Fibroblast of skin of right biceps (primary cell): ENCODE measurements at regions not wholly inside any gene's neighbourhood (a gene's known extent, or its start where the extent isn't known, plus 50 kb on each side); places are given as distances from the start of the nearest gene placed in this dataset.
A peak's percentile ranks its signal among the peaks of the same experiment; 100 is the strongest.

ENCODE experiments used
- DNase-seq: peaks from one replicate; pipeline ENCODE4 v3.0.0-alpha.2; 2013

GRCh38 chr21:41564871-41565274 is 56.9 kb upstream of the TMPRSS2 start:
- DNase-seq = peak; percentile 85

GRCh38 chr21:41562101-41563000 is 54.4 kb upstream of the TMPRSS2 start:
- no peak for DNase-seq

- no peak for DNase-seq
These were observed 53.7 kb upstream of the TMPRSS2 start for GRCh38 chr21:41561701-41562100.

GRCh38 chr21:41560661-41561158 is 52.8 kb upstream of the TMPRSS2 start:
- no peak for DNase-seq

GRCh38 chr21:41559658-41560631 is 52.0 kb upstream of the TMPRSS2 start:
- peak; percentile 84 for DNase-seq

GRCh38 chr21:41558842-41559241 is 50.9 kb upstream of the TMPRSS2 start:
- DNase-seq = no peak

GRCh38 chr21:41557884-41558283 is 49.9 kb upstream of the TMPRSS2 start:
- DNase-seq = no peak
